MM.1S (cell line): ENCODE measurements at regions not wholly inside any gene's neighbourhood (a gene's known extent, or its start where the extent isn't known, plus 50 kb on each side); places are given as distances from the start of the nearest gene placed in this dataset.

ENCODE experiments used
- EZH2 ChIP-seq: fragments of 300-600 bp; sonication (generic); optimal IDR thresholded peaks from 2 replicates; pipeline ENCODE3; 2017; ENCODE audit warnings: low read depth, mild to moderate bottlenecking, antibody characterized with exemption, low read length, mixed read lengths
- TF ChIP-seq, protein P1 (sequence below): fragments of 300-600 bp; sonication (generic); IDR thresholded peaks from 2 replicates; pipeline ENCODE4 v1.5.1; 2016; ENCODE audit warnings: antibody characterized with exemption, low read length, mixed read lengths

- TF ChIP-seq, protein P1, sequence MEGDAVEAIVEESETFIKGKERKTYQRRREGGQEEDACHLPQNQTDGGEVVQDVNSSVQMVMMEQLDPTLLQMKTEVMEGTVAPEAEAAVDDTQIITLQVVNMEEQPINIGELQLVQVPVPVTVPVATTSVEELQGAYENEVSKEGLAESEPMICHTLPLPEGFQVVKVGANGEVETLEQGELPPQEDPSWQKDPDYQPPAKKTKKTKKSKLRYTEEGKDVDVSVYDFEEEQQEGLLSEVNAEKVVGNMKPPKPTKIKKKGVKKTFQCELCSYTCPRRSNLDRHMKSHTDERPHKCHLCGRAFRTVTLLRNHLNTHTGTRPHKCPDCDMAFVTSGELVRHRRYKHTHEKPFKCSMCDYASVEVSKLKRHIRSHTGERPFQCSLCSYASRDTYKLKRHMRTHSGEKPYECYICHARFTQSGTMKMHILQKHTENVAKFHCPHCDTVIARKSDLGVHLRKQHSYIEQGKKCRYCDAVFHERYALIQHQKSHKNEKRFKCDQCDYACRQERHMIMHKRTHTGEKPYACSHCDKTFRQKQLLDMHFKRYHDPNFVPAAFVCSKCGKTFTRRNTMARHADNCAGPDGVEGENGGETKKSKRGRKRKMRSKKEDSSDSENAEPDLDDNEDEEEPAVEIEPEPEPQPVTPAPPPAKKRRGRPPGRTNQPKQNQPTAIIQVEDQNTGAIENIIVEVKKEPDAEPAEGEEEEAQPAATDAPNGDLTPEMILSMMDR, result no peak
- no peak for TF ChIP-seq EZH2
Observed at GRCh38 chr2:61710711-61711110, 143.1 kb downstream of the FAM161A start.
